HepG2 (cell line): ENCODE measurements at regions not wholly inside any gene's neighbourhood (a gene's known extent, or its start where the extent isn't known, plus 50 kb on each side); places are given as distances from the start of the nearest gene placed in this dataset.

Experiments used
- ATAC-seq: fragments of 200-7000 bp; cut with Tn5 transposase; 3 replicates; pipeline ENCODE4 v1.9.1; 2020; ENCODE audit warnings: mild to moderate bottlenecking, moderate library complexity
- BruUV-seq: library from RNA; stranded (reverse); fragments of 400-500 nt; replicated peaks from 2 replicates; lab custom pipeline; 2021; lab: Mats Ljungman, UMichigan
- CTCF ChIA-PET: fragments of 300-600 bp; formaldehyde crosslinking; extraction: SDS; loops from one replicate; lab custom pipeline; 2021; ENCODE audit warnings: low total read pairs, inconsistent platforms, low intra/inter-chr PET ratio; lab: Yijun Ruan, JAX
- POLR2A ChIA-PET: fragments of 350-600 bp; sonication (Branson Sonifier 250); formaldehyde crosslinking; loops from one replicate; lab custom pipeline; 2020; ENCODE audit warnings: antibody characterized with exemption, inconsistent platforms; lab: Yijun Ruan, JAX
- DNase-seq: peaks from one replicate; pipeline ENCODE4 v3.0.0-alpha.2; 2015; ENCODE audit warnings: low spot score
- FAIRE-seq: peaks from 3 replicates; lab custom pipeline; 2011; peaks lifted over from hg19 to GRCh38; lab: Jason Lieb, UNC
- H2AFZ ChIP-seq: one replicate; pipeline ENCODE4 v1.6.1; 2011; ENCODE audit warnings: low read length, inconsistent platforms
- H3K27ac ChIP-seq: fragments of 300-600 bp; 3 replicates; pipeline ENCODE4 v1.8.0; 2011; ENCODE audit warnings: mixed run types, mild to moderate bottlenecking, mixed read lengths, low read length, inconsistent platforms; ENCODE audit not compliant: insufficient read depth; ENCODE audit errors: extremely low read length
- H3K27me3 ChIP-seq, 2 experiments: fragments of 200-600 bp in 1 of 2; 2 replicates in 1 of 2; 3 replicates in 1 of 2; pipeline versions ENCODE4 v1.6.0 to v1.8.0; 2011; ENCODE audit warnings: low read length in 2 of 2, mild to moderate bottlenecking in 2 of 2, moderate library complexity in 2 of 2, inconsistent platforms in 1 of 2; ENCODE audit not compliant: insufficient read depth in 2 of 2, control insufficient read depth in 1 of 2
- H3K36me3 ChIP-seq, 2 experiments: fragments of 200-600 bp in 1 of 2; replicated peaks in 1 of 2; 2 replicates in 1 of 2; 3 replicates in 1 of 2; pipeline versions ENCODE4 v1.5.1 to v1.8.0; 2011; ENCODE audit warnings: low read length in 2 of 2, inconsistent platforms in 1 of 2; ENCODE audit not compliant: insufficient read depth in 2 of 2, control insufficient read depth in 1 of 2
- H3K4me1 ChIP-seq: 2 replicates; pipeline ENCODE4 v1.5.1; 2012; ENCODE audit warnings: low read length, inconsistent platforms; ENCODE audit not compliant: insufficient read depth
- H3K4me2 ChIP-seq: 2 replicates; pipeline ENCODE4 v1.6.0; 2011; ENCODE audit warnings: low read depth, low read length, inconsistent platforms
- H3K4me3 ChIP-seq, 3 experiments: fragments of 200-600 bp in 1 of 3; sonication (generic), shearing (Covaris generic) in 1 of 3; replicated peaks in 1 of 3; 2 replicates each; pipeline ENCODE4 v1.5.1; 2011 to 2016; ENCODE audit warnings: low read length in 3 of 3, inconsistent platforms in 2 of 3, low read depth in 2 of 3, mild to moderate bottlenecking in 2 of 3, control low read depth in 1 of 3, mixed read lengths in 1 of 3; ENCODE audit not compliant: insufficient read depth in 1 of 3
- H3K79me2 ChIP-seq: one replicate; pipeline ENCODE4 v1.6.1; 2011; ENCODE audit warnings: low read length, inconsistent platforms; ENCODE audit not compliant: insufficient read depth
- H3K9ac ChIP-seq: 2 replicates; pipeline ENCODE4 v1.6.0; 2011; ENCODE audit warnings: mild to moderate bottlenecking, low read depth, low read length, inconsistent platforms; ENCODE audit not compliant: insufficient read depth
- H3K9me3 ChIP-seq: 2 replicates; pipeline ENCODE4 v1.5.1; 2012; ENCODE audit warnings: mild to moderate bottlenecking, low read length
- H4K20me1 ChIP-seq: 2 replicates; pipeline ENCODE4 v1.6.0; 2011; ENCODE audit warnings: inconsistent platforms, mild to moderate bottlenecking, low read length, moderate library complexity; ENCODE audit not compliant: insufficient read depth
- FOXO4 ChIP-seq: sonication (generic); formaldehyde crosslinking; conservative IDR thresholded peaks from 2 replicates; pipeline ENCODE4 v1.8.1; 2023; ENCODE audit warnings: missing genetic modification reagents
- JUNB ChIP-seq: sonication (generic); formaldehyde crosslinking; IDR thresholded peaks from 2 replicates; pipeline ENCODE4 v1.8.0; 2022; ENCODE audit warnings: missing genetic modification reagents, mild to moderate bottlenecking, borderline replicate concordance
- KDM2A ChIP-seq: sonication (generic); formaldehyde crosslinking; IDR thresholded peaks from 2 replicates; pipeline ENCODE4 v1.4.0; 2020; ENCODE audit warnings: low read depth, missing genetic modification reagents, borderline replicate concordance
- NFAT5 ChIP-seq: sonication (generic); formaldehyde crosslinking; IDR thresholded peaks from 2 replicates; pipeline ENCODE4 v1.4.0; 2020; ENCODE audit warnings: missing genetic modification reagents
- RBM39 ChIP-seq: fragments of 200-400 bp; formaldehyde crosslinking; IDR thresholded peaks from one replicate; pipeline ENCODE4 v1.6.1; 2018; ENCODE audit warnings: antibody characterized with exemption, mild to moderate bottlenecking, low read depth, low read length; ENCODE audit not compliant: poor library complexity, severe bottlenecking
- SETDB1 ChIP-seq: sonication (generic); formaldehyde crosslinking; IDR thresholded peaks from 2 replicates; pipeline ENCODE4 v1.5.1; 2020; ENCODE audit warnings: missing genetic modification reagents, mild to moderate bottlenecking, borderline replicate concordance
- STAT5B ChIP-seq: sonication (generic); formaldehyde crosslinking; IDR thresholded peaks from 2 replicates; pipeline ENCODE4 v1.4.0; 2020; ENCODE audit warnings: missing genetic modification reagents
- ZFP41 ChIP-seq: sonication (generic); formaldehyde crosslinking; IDR thresholded peaks from 2 replicates; pipeline ENCODE4 v1.4.0; 2020; ENCODE audit warnings: mild to moderate bottlenecking, missing genetic modification reagents, borderline replicate concordance
- ZFP82 ChIP-seq: sonication (generic); formaldehyde crosslinking; IDR thresholded peaks from 2 replicates; pipeline ENCODE4 v1.5.1; 2020; ENCODE audit warnings: mild to moderate bottlenecking, missing genetic modification reagents, borderline replicate concordance
- ZNF263 ChIP-seq: sonication (generic); formaldehyde crosslinking; IDR thresholded peaks from 2 replicates; pipeline ENCODE4 v1.4.0; 2020; ENCODE audit warnings: missing genetic modification reagents
- WGBS: methylation state at CpG from one replicate; pipeline ENCODE4 v1.1.6; 2017; ENCODE audit warnings: low lambda C conversion rate; 5-methylcytosine and 5-hydroxymethylcytosine counted together
- in situ Hi-C: cut with HindIII; loops from 2 replicates; pipeline ENCODE4 v1.10.0; 2017; ENCODE audit warnings: low pct_unique_long_range_greater_than_20kb; ENCODE audit not compliant: extremely low pct_ligation_motif_present
- intact Hi-C: fragments of 100-400 bp; cut with micrococcal nuclease; formaldehyde crosslinking; loops from one replicate; pipeline ENCODE4 v1.10.0; 2022; ENCODE audit not compliant: unreplicated experiment

- intact Hi-C loops: loop anchor here (10.0 kb wide), 1 partner anchor 49 kb away; no protein-coding TSS in a partner anchor
- no peak overlapping the region for H3K4me3 ChIP-seq
- no peak for TF ChIP-seq JUNB
- no peak for TF ChIP-seq KDM2A (CRISPR knock-in tag)
- no peak for TF ChIP-seq SETDB1 (CRISPR knock-in tag)
- TF ChIP-seq STAT5B: no peak
- TF ChIP-seq ZFP82 (CRISPR knock-in tag): no peak
- 0 out of 2 replicates have a peak, but pooled peaks have one; percentile 18 for TF ChIP-seq FOXO4 (CRISPR knock-in tag)
- TF ChIP-seq ZNF263 (CRISPR knock-in tag): peak; percentile 96
- TF ChIP-seq RBM39: no peak
- TF ChIP-seq ZFP41: no peak
- no peak for TF ChIP-seq NFAT5 (CRISPR knock-in tag)
- TF ChIP-seq, all 625 proteins: peak for 2
- Histone ChIP-seq H4K20me1 (no peaks in the 10 kb centered on the region), H3K4me2 (peak overlapping the region; percentile 51), H3K36me3 (no peaks in the 10 kb centered on the region), H3K9ac (no peak overlapping the region), H3K4me1 (peaks cover 21% of the 10 kb centered on the region), H3K79me2 (no peaks in the 10 kb centered on the region), H3K9me3 (no peaks in the 10 kb centered on the region), H3K27ac (no peak overlapping the region), H3K27me3 (peaks cover 0 to 5% of the 10 kb centered on the region in 2 experiments; a peak in 3 of 5 replicates), H2AFZ (no peak overlapping the region)
- POLR2A ChIA-PET: interaction anchor here (1.4 kb wide), 1 partner anchor 71 kb away, joined by 3 read pairs; the partner anchor contains the start of genes MRPL46 and MRPS11
- peak; percentile 82 for ATAC-seq
- DNase-seq: peak; percentile 12
- no TSS peak for BruUV-seq
- in situ Hi-C loops: no loop called here
- no peak for FAIRE-seq
- CTCF ChIA-PET: no interaction called here
- WGBS: under 1% methylated on average over 4 of the region's 6 CpGs
Measured at GRCh38 chr15:88395872-88396781, 71.1 kb downstream of the MRPL46 start.
